ENCODE measurements at regions not wholly inside any gene's neighbourhood (a gene's known extent, or its start where the extent isn't known, plus 50 kb on each side); places are given as distances from the start of the nearest gene placed in this dataset.

DNA sequence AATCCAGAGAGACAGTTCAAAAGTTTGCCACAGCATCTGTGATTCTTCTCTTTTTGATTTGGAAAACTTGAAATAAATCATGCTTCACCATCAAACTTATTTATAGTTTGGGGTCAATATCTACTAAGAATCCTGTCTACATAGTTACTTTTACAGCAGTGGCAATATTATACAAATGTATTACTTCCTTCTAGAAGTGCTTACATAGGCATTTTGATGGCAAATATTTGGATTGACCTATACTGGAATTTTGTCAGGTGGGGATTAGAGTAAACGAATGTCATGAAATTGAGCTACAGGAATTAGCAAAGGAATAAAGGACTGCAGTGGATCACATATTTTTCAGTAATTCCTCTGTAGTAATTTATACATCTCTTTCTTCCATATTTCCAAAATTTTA is 1885.5 kb upstream of the ADGRL3 start:
- no peak overlapping the region for H3K4me3 ChIP-seq
- no peaks in the 10 kb centered on the region for H3K36me3 ChIP-seq
- H3K9me3 ChIP-seq: no peaks in the 10 kb centered on the region
- DNase-seq (ENCODE audit: low spot score): no peak
- H3K27me3 ChIP-seq: no peaks in the 10 kb centered on the region
- TF ChIP-seq, protein P1, sequence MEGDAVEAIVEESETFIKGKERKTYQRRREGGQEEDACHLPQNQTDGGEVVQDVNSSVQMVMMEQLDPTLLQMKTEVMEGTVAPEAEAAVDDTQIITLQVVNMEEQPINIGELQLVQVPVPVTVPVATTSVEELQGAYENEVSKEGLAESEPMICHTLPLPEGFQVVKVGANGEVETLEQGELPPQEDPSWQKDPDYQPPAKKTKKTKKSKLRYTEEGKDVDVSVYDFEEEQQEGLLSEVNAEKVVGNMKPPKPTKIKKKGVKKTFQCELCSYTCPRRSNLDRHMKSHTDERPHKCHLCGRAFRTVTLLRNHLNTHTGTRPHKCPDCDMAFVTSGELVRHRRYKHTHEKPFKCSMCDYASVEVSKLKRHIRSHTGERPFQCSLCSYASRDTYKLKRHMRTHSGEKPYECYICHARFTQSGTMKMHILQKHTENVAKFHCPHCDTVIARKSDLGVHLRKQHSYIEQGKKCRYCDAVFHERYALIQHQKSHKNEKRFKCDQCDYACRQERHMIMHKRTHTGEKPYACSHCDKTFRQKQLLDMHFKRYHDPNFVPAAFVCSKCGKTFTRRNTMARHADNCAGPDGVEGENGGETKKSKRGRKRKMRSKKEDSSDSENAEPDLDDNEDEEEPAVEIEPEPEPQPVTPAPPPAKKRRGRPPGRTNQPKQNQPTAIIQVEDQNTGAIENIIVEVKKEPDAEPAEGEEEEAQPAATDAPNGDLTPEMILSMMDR (IDR thresholded peaks at IDR 0.05): no peak
- no peaks in the 10 kb centered on the region for H3K4me1 ChIP-seq
- no peak overlapping the region for H3K27ac ChIP-seq

GRCh38 chr4:59339631-59340030 is 1860.5 kb upstream of the ADGRL3 start:
- no peak overlapping the region for H3K4me3 ChIP-seq
- TF ChIP-seq, protein P1 (IDR thresholded peaks at IDR 0.05): no peak
- H3K9me3 ChIP-seq: no peaks in the 10 kb centered on the region
- H3K4me1 ChIP-seq: no peaks in the 10 kb centered on the region
- no peaks in the 10 kb centered on the region for H3K27me3 ChIP-seq
- no peak overlapping the region for H3K27ac ChIP-seq
- DNase-seq (ENCODE audit: low spot score): no peak
- no peaks in the 10 kb centered on the region for H3K36me3 ChIP-seq

- H3K27me3 ChIP-seq: no peaks in the 10 kb centered on the region
- H3K4me3 ChIP-seq: no peak overlapping the region
- no peaks in the 10 kb centered on the region for H3K4me1 ChIP-seq
- TF ChIP-seq, protein P1 (IDR thresholded peaks at IDR 0.05): no peak
- no peaks in the 10 kb centered on the region for H3K9me3 ChIP-seq
- H3K27ac ChIP-seq: no peak overlapping the region
- no peaks in the 10 kb centered on the region for H3K36me3 ChIP-seq
- DNase-seq (ENCODE audit: low spot score): no peak
Observed at GRCh38 chr4:59341506-59341905, 1858.6 kb upstream of the ADGRL3 start.

GRCh38 chr4:59348949-59349348 is 1851.2 kb upstream of the ADGRL3 start:
- TF ChIP-seq, protein P1 (IDR thresholded peaks at IDR 0.05): no peak
- no peak for DNase-seq (ENCODE audit: low spot score)

GRCh38 chr4:59369229-59369628 is 1830.9 kb upstream of the ADGRL3 start:
- Histone ChIP-seq H3K4me1 (no peaks in the 10 kb centered on the region), H3K27ac (no peak overlapping the region), H3K27me3 (no peaks in the 10 kb centered on the region), H3K36me3 (no peaks in the 10 kb centered on the region), H3K9me3 (peaks cover 0 to 3% of the 10 kb centered on the region in 2 donors), H3K4me3 (no peak overlapping the region)
- no peak for DNase-seq (ENCODE audit: low spot score)
- TF ChIP-seq, protein P1 (IDR thresholded peaks at IDR 0.05): no peak

More at GRCh38 chr4:59348949-59349348, 1851.2 kb upstream of the ADGRL3 start:
- Histone ChIP-seq H3K4me1 (no peaks in the 10 kb centered on the region), H3K36me3 (no peaks in the 10 kb centered on the region), H3K4me3 (no peak overlapping the region), H3K27ac (no peak overlapping the region), H3K27me3 (no peaks in the 10 kb centered on the region), H3K9me3 (no peaks in the 10 kb centered on the region)

DNA sequence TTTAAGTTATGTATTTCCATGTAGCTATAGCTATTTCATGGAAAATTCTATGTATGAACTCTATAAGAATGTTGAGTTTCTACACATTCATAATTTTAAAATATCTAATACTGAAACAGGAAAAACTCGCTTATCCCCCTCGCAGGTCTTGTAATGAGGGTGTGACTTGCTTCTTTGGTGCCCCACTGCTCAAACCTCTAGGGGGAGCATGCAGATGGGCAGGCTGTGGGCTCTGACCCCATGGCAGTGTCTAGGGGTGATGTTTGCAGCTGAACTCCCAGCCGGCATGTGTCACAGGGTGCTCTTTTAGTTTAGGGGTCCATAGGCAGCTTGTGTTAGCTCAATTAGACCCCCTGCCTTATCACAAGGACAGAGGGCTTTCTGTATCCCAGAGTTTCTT is 1825.7 kb upstream of the ADGRL3 start:
- Histone ChIP-seq H3K9me3 (peaks cover 0 to 3% of the 10 kb centered on the region in 2 donors), H3K27me3 (no peaks in the 10 kb centered on the region), H3K27ac (no peak overlapping the region), H3K36me3 (no peaks in the 10 kb centered on the region), H3K4me3 (no peak overlapping the region), H3K4me1 (no peaks in the 10 kb centered on the region)
- DNase-seq (ENCODE audit: low spot score): no peak
- TF ChIP-seq, protein P1 (IDR thresholded peaks at IDR 0.05): no peak

All from right atrium auricular region (tissue), 2 donors.